K562 (cell line): ENCODE measurements at regions not wholly inside any gene's neighbourhood (a gene's known extent, or its start where the extent isn't known, plus 50 kb on each side); places are given as distances from the start of the nearest gene placed in this dataset.

Source experiments
- ASH1L ChIP-seq: fragments of 450-650 bp; IDR thresholded peaks from 2 replicates; pipeline ENCODE4 v1.6.1; 2018; ENCODE audit warnings: borderline replicate concordance, mild to moderate bottlenecking, low read depth; ENCODE audit not compliant: partially characterized antibody
- CSDE1 ChIP-seq, 2 experiments: fragments of 450-650 bp; IDR thresholded peaks; 2 replicates each; pipeline ENCODE4 v1.6.1; 2016; ENCODE audit warnings: mild to moderate bottlenecking in 1 of 2
- KHSRP ChIP-seq: fragments of 450-650 bp; IDR thresholded peaks from 2 replicates; pipeline ENCODE4 v1.6.1; 2017
- KLF6 ChIP-seq: fragments of 250-450 bp; sonication (Bioruptor Pico); IDR thresholded peaks from 2 replicates; pipeline ENCODE4 v1.4.0; 2020; ENCODE audit warnings: mild to moderate bottlenecking, moderate library complexity, borderline replicate concordance
- LCOR ChIP-seq: sonication (generic); formaldehyde crosslinking; IDR thresholded peaks from 2 replicates; pipeline ENCODE4 v1.8.0; 2022; ENCODE audit warnings: mild to moderate bottlenecking, missing genetic modification reagents
- MAZ ChIP-seq, 2 experiments: fragments of 450-650 bp in 1 of 2; sonication (generic) in 1 of 2; formaldehyde crosslinking; IDR thresholded peaks in 1 of 2; conservative IDR thresholded peaks in 1 of 2; 2 replicates each; pipeline versions ENCODE4 v1.4.0 to v1.5.0; 2020; ENCODE audit warnings: mild to moderate bottlenecking in 1 of 2, missing genetic modification reagents in 1 of 2
- MYBL2 ChIP-seq, 2 experiments: fragments of 450-650 bp in 1 of 2; sonication (generic) in 1 of 2; formaldehyde crosslinking in 1 of 2; IDR thresholded peaks; 2 replicates each; pipeline versions ENCODE4 v1.6.1 to v1.8.1; 2017 to 2022; ENCODE audit warnings: borderline replicate concordance in 1 of 2, inconsistent platforms in 1 of 2, low read depth in 1 of 2, mild to moderate bottlenecking in 1 of 2, missing genetic modification reagents in 1 of 2, moderate library complexity in 1 of 2
- NCOA2 ChIP-seq, 2 experiments: fragments of 450-650 bp; IDR thresholded peaks; 2 replicates each; pipeline ENCODE4 v1.6.1; 2018; ENCODE audit warnings: mild to moderate bottlenecking in 2 of 2, moderate library complexity in 1 of 2; ENCODE audit not compliant: partially characterized antibody in 2 of 2
- PHB2 ChIP-seq: fragments of 450-650 bp; IDR thresholded peaks from 2 replicates; pipeline ENCODE4 v1.6.1; 2017; ENCODE audit warnings: low read depth
- PML ChIP-seq: IDR thresholded peaks from 2 replicates; pipeline ENCODE4 v1.6.1; 2012; ENCODE audit warnings: low read length, inconsistent platforms
- POLR2H ChIP-seq: IDR thresholded peaks from 2 replicates; pipeline ENCODE4 v1.6.1; 2016; ENCODE audit warnings: missing genetic modification characterization, low read depth, mild to moderate bottlenecking, control low read depth, missing compliant biosample characterization, moderate library complexity
- RAD21 ChIP-seq, 2 experiments: fragments of 250-450 bp in 1 of 2; fragments of 450-650 bp in 1 of 2; sonication (Bioruptor Pico) in 1 of 2; formaldehyde crosslinking in 1 of 2; IDR thresholded peaks in 1 of 2; conservative IDR thresholded peaks in 1 of 2; 2 replicates each; pipeline versions ENCODE4 v1.4.0 to v1.8.0; 2020 to 2022; ENCODE audit warnings: mild to moderate bottlenecking in 2 of 2, moderate library complexity in 1 of 2
- SMAD2 ChIP-seq: fragments of 150-350 bp; IDR thresholded peaks from 2 replicates; pipeline ENCODE4 v1.6.1; 2014; ENCODE audit warnings: low read depth, mild to moderate bottlenecking, low read length
- SMC3 ChIP-seq: conservative IDR thresholded peaks from 2 replicates; pipeline ENCODE4 v1.6.1; 2011; ENCODE audit warnings: low read depth, low read length, improper control_type of control experiment; ENCODE audit not compliant: insufficient read depth
- TOE1 ChIP-seq, 2 experiments: fragments of 450-650 bp in 1 of 2; sonication (generic) in 1 of 2; formaldehyde crosslinking in 1 of 2; IDR thresholded peaks; 2 replicates each; pipeline versions ENCODE4 v1.7.1 to v1.8.0; 2016 to 2022; ENCODE audit warnings: borderline replicate concordance in 2 of 2, mild to moderate bottlenecking in 2 of 2, antibody characterized with exemption in 1 of 2, inconsistent platforms in 1 of 2, low read depth in 1 of 2, missing genetic modification reagents in 1 of 2, moderate library complexity in 1 of 2
- TRIM24 ChIP-seq, 2 experiments: fragments of 450-650 bp; IDR thresholded peaks; 2 replicates each; pipeline ENCODE4 v1.6.1; 2016
- ZNF217 ChIP-seq: sonication (generic); formaldehyde crosslinking; IDR thresholded peaks from 2 replicates; pipeline ENCODE4 v1.8.0; 2022; ENCODE audit warnings: mild to moderate bottlenecking, missing genetic modification reagents
- ZNF282 ChIP-seq: sonication (generic); formaldehyde crosslinking; IDR thresholded peaks from 2 replicates; pipeline ENCODE4 v1.8.1; 2023; ENCODE audit warnings: missing genetic modification reagents
- TF ChIP-seq, protein P1 (sequence below): IDR thresholded peaks from 2 replicates; pipeline ENCODE4 v1.6.1; 2012; ENCODE audit warnings: low read depth, low read length, improper control_type of control experiment, borderline replicate concordance
- TF ChIP-seq, protein P2 (sequence below): fragments of 450-650 bp; formaldehyde crosslinking; IDR thresholded peaks from 2 replicates; pipeline ENCODE4 v1.4.0; 2020; ENCODE audit warnings: mild to moderate bottlenecking, moderate library complexity
- TF ChIP-seq, protein P3 (sequence below): fragments of 450-650 bp; formaldehyde crosslinking; IDR thresholded peaks from 2 replicates; pipeline ENCODE4 v1.4.0; 2020; ENCODE audit warnings: mild to moderate bottlenecking, moderate library complexity
- TF ChIP-seq, protein P4 (sequence below): fragments of 450-650 bp; formaldehyde crosslinking; IDR thresholded peaks from 2 replicates; pipeline ENCODE4 v1.4.0; 2022; ENCODE audit warnings: missing genetic modification characterization

DNA sequence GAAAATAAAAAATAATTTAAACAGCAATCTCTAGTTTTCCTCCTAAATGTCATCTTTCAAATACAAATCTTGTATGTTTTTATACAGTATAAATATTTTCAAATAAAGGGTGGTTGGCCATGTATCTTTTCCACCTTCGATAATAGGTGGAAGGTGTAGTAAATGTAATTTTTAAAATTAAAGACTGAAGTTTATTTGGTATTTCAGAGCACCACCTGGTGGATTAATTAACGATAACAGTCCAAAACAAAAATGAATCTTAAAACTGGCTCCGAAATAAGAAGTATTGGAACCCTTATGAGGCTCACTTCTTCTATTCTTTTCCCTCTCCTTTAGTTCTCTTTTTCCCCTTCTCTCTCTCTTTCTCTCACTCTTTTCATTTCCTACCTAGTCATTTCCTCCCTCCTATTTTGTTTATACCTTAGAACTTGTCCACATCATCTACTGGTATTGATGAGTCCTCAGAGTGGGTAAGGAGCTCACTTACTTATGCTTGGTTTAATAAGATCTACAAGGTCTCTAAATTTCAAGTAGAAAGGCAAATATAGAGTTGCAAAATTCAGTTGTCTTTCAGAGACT is 82.9 kb upstream of the EXOC1L start (continued):
- TF ChIP-seq KHSRP (peak; percentile 31; the same call in 1 of the 2 replicates), KLF6 (CRISPR knock-in tag) (no peak), MAZ (CRISPR knock-in tag; conservative IDR thresholded peaks at IDR 0.05 in 1 of 2, IDR thresholded peaks at IDR 0.05 in 1 of 2) (no peak), SMAD2 (no peak), SMC3 (peak; percentile 43; the same call in 1 of the 2 replicates), TOE1 (IDR thresholded peaks at IDR 0.05; ENCODE audit: borderline replicate concordance) (no peak), TOE1 (CRISPR knock-in tag; IDR thresholded peaks at IDR 0.05; ENCODE audit: borderline replicate concordance, low read depth) (no peak), PML (no peak), NCOA2 (IDR thresholded peaks at IDR 0.05; ENCODE audit: partially characterized antibody in 2 of 2) (no peak), CSDE1 (IDR thresholded peaks at IDR 0.05) (0 out of 4 replicates have a peak, but pooled peaks of 1 of the 2 experiments have one; percentile 16), ZNF282 (CRISPR knock-in tag) (no peak), RAD21 (CRISPR knock-in tag; conservative IDR thresholded peaks at IDR 0.05 in 1 of 2, IDR thresholded peaks at IDR 0.05 in 1 of 2) (peak; percentile 86), ZNF217 (CRISPR knock-in tag) (no peak), TRIM24 (IDR thresholded peaks at IDR 0.05) (no peak), ASH1L (peak; percentile 18), POLR2H (tag) (peak; percentile 39; the same call in 1 of the 2 replicates), PHB2 (no peak), MYBL2 (IDR thresholded peaks at IDR 0.05; ENCODE audit: low read depth) (no peak), MYBL2 (CRISPR knock-in tag; IDR thresholded peaks at IDR 0.05; ENCODE audit: borderline replicate concordance) (no peak), LCOR (CRISPR knock-in tag) (no peak)
- TF ChIP-seq, protein P1, sequence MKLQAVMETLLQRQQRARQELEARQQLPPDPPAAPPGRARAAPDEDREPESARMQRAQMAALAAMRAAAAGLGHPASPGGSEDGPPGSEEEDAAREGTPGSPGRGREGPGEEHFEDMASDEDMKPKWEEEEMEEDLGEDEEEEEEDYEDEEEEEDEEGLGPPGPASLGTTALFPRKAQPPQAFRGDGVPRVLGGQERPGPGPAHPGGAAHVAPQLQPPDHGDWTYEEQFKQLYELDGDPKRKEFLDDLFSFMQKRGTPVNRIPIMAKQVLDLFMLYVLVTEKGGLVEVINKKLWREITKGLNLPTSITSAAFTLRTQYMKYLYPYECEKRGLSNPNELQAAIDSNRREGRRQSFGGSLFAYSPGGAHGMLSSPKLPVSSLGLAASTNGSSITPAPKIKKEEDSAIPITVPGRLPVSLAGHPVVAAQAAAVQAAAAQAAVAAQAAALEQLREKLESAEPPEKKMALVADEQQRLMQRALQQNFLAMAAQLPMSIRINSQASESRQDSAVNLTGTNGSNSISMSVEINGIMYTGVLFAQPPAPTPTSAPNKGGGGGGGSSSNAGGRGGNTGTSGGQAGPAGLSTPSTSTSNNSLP: peak; percentile 95
- TF ChIP-seq, protein P2, sequence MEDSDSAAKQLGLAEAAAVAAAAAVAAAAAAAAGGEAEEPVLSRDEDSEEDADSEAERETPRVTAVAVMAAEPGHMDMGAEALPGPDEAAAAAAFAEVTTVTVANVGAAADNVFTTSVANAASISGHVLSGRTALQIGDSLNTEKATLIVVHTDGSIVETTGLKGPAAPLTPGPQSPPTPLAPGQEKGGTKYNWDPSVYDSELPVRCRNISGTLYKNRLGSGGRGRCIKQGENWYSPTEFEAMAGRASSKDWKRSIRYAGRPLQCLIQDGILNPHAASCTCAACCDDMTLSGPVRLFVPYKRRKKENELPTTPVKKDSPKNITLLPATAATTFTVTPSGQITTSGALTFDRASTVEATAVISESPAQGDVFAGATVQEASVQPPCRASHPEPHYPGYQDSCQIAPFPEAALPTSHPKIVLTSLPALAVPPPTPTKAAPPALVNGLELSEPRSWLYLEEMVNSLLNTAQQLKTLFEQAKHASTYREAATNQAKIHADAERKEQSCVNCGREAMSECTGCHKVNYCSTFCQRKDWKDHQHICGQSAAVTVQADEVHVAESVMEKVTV (CRISPR knock-in tag): peak; percentile 71; the same call in 1 of the 2 replicates
- TF ChIP-seq, protein P3, sequence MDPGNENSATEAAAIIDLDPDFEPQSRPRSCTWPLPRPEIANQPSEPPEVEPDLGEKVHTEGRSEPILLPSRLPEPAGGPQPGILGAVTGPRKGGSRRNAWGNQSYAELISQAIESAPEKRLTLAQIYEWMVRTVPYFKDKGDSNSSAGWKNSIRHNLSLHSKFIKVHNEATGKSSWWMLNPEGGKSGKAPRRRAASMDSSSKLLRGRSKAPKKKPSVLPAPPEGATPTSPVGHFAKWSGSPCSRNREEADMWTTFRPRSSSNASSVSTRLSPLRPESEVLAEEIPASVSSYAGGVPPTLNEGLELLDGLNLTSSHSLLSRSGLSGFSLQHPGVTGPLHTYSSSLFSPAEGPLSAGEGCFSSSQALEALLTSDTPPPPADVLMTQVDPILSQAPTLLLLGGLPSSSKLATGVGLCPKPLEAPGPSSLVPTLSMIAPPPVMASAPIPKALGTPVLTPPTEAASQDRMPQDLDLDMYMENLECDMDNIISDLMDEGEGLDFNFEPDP (CRISPR knock-in tag): no peak
- TF ChIP-seq, protein P4, sequence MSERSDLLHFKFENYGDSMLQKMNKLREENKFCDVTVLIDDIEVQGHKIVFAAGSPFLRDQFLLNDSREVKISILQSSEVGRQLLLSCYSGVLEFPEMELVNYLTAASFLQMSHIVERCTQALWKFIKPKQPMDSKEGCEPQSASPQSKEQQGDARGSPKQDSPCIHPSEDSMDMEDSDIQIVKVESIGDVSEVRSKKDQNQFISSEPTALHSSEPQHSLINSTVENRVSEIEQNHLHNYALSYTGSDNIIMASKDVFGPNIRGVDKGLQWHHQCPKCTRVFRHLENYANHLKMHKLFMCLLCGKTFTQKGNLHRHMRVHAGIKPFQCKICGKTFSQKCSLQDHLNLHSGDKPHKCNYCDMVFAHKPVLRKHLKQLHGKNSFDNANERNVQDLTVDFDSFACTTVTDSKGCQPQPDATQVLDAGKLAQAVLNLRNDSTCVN: no peak
